IMR-90 (cell line): ENCODE measurements at regions not wholly inside any gene's neighbourhood (a gene's known extent, or its start where the extent isn't known, plus 50 kb on each side); places are given as distances from the start of the nearest gene placed in this dataset.

ENCODE experiments used
- ATAC-seq: fragments of 200-7000 bp; cut with Tn5 transposase; 2 replicates; pipeline ENCODE4 v1.9.1; 2020; ENCODE audit warnings: low read depth, mild to moderate bottlenecking, moderate library complexity
- BruUV-seq: library from RNA; stranded (reverse); fragments of 400-500 nt; replicated peaks from 2 replicates; lab custom pipeline; 2021; lab: Mats Ljungman, UMichigan
- CTCF ChIA-PET: fragments of 300-600 bp; formaldehyde crosslinking; extraction: SDS; loops from one replicate; lab custom pipeline; 2021; ENCODE audit warnings: antibody characterized with exemption; lab: Yijun Ruan, JAX
- POLR2A ChIA-PET: fragments of 300-600 bp; sonication (Branson Sonifier 250); formaldehyde crosslinking; loops from one replicate; lab custom pipeline; 2022; ENCODE audit warnings: antibody characterized with exemption; ENCODE audit not compliant: unreplicated experiment; lab: Charles Lee
- DNase-seq: peaks from one replicate; pipeline ENCODE4 v3.0.0; 2013
- H2AFZ ChIP-seq: replicated peaks from 2 replicates; pipeline ENCODE3; 2013; ENCODE audit warnings: low read length, mild to moderate bottlenecking; ENCODE audit not compliant: poor library complexity
- H2AK5ac ChIP-seq: 2 replicates; pipeline ENCODE4 v1.6.1; 2013; ENCODE audit warnings: low read depth, low read length, inconsistent platforms
- H2AK9ac ChIP-seq: replicated peaks from 2 replicates; pipeline ENCODE3; 2013; ENCODE audit warnings: mild to moderate bottlenecking, low read depth, low read length, moderate library complexity; ENCODE audit not compliant: poor library complexity
- H2BK120ac ChIP-seq: 2 replicates; pipeline ENCODE4 v1.6.1; 2013; ENCODE audit warnings: low read depth, low read length, inconsistent platforms
- H2BK15ac ChIP-seq: 3 replicates; pipeline ENCODE4 v1.6.1; 2013; ENCODE audit warnings: low read depth, low read length, inconsistent platforms
- H2BK20ac ChIP-seq: 2 replicates; pipeline ENCODE4 v1.6.1; 2013; ENCODE audit warnings: low read depth, mild to moderate bottlenecking, inconsistent platforms, low read length, moderate library complexity
- H2BK5ac ChIP-seq: 2 replicates; pipeline ENCODE4 v1.6.1; 2013; ENCODE audit warnings: mild to moderate bottlenecking, low read depth, low read length, inconsistent platforms; ENCODE audit not compliant: poor library complexity, severe bottlenecking
- H3K14ac ChIP-seq: replicated peaks from 2 replicates; pipeline ENCODE4 v1.6.1; 2013; ENCODE audit warnings: low read depth, low read length, inconsistent platforms
- H3K18ac ChIP-seq: 2 replicates; pipeline ENCODE4 v1.6.1; 2013; ENCODE audit warnings: low read depth, low read length, control low read depth
- H3K23ac ChIP-seq: 2 replicates; pipeline ENCODE4 v1.6.1; 2013; ENCODE audit warnings: low read depth, low read length, inconsistent platforms
- H3K27ac ChIP-seq: 2 replicates; pipeline ENCODE4 v1.5.1; 2013; ENCODE audit warnings: mild to moderate bottlenecking, control low read depth, low read length; ENCODE audit not compliant: insufficient read depth
- H3K27me3 ChIP-seq: 2 replicates; pipeline ENCODE4 v1.6.1; 2013; ENCODE audit warnings: low read length; ENCODE audit not compliant: control insufficient read depth, insufficient read depth
- H3K36me3 ChIP-seq: 2 replicates; pipeline ENCODE4 v1.6.1; 2013; ENCODE audit warnings: low read length, mixed read lengths; ENCODE audit not compliant: control insufficient read depth, insufficient read depth
- H3K4ac ChIP-seq: 2 replicates; pipeline ENCODE4 v1.6.1; 2013; ENCODE audit warnings: low read depth, low read length, inconsistent platforms
- H3K4me1 ChIP-seq: 2 replicates; pipeline ENCODE4 v1.6.1; 2013; ENCODE audit warnings: low read length, mixed read lengths; ENCODE audit not compliant: control insufficient read depth, insufficient read depth
- H3K4me2 ChIP-seq: 2 replicates; pipeline ENCODE4 v1.6.1; 2013; ENCODE audit warnings: low read depth, mild to moderate bottlenecking, control low read depth, low read length, moderate library complexity
- H3K4me3 ChIP-seq: 2 replicates; pipeline ENCODE4 v1.5.1; 2013; ENCODE audit warnings: low read depth, mild to moderate bottlenecking, control low read depth, low read length, moderate library complexity; ENCODE audit not compliant: insufficient read depth
- H3K56ac ChIP-seq: 2 replicates; pipeline ENCODE4 v1.6.1; 2013; ENCODE audit warnings: low read length, inconsistent platforms; ENCODE audit not compliant: insufficient read depth; ENCODE audit errors: extremely low read depth
- H3K79me1 ChIP-seq, 2 experiments: 2 replicates each; pipeline ENCODE4 v1.6.1; 2013; ENCODE audit warnings: low read length in 2 of 2, inconsistent platforms in 1 of 2, low read depth in 1 of 2
- H3K9ac ChIP-seq: 2 replicates; pipeline ENCODE4 v1.6.1; 2013; ENCODE audit warnings: low read depth, low read length, control low read depth
- H3K9me1 ChIP-seq: 2 replicates; pipeline ENCODE4 v1.6.1; 2013; ENCODE audit warnings: low read length, inconsistent platforms; ENCODE audit not compliant: insufficient read depth
- H3K9me3 ChIP-seq: 2 replicates; pipeline ENCODE4 v1.6.1; 2013; ENCODE audit warnings: low read length; ENCODE audit not compliant: control insufficient read depth, insufficient read depth
- H4K20me1 ChIP-seq: 2 replicates; pipeline ENCODE4 v1.6.1; 2013; ENCODE audit warnings: low read length, inconsistent platforms; ENCODE audit not compliant: insufficient read depth
- H4K5ac ChIP-seq: 2 replicates; pipeline ENCODE4 v1.6.1; 2013; ENCODE audit warnings: mild to moderate bottlenecking, low read depth, low read length, control low read depth
- H4K8ac ChIP-seq, 2 experiments: 2 replicates each; pipeline ENCODE4 v1.6.1; 2013; ENCODE audit warnings: low read depth in 2 of 2, low read length in 2 of 2, control low read depth in 1 of 2, inconsistent platforms in 1 of 2
- H4K91ac ChIP-seq: 2 replicates; pipeline ENCODE4 v1.6.1; 2013; ENCODE audit warnings: low read depth, low read length, inconsistent platforms; ENCODE audit not compliant: insufficient read depth
- MXI1 ChIP-seq: IDR thresholded peaks from 2 replicates; pipeline ENCODE4 v1.6.1; 2012; ENCODE audit warnings: low read depth, mild to moderate bottlenecking, low read length, moderate library complexity, borderline replicate concordance
- WGBS, 2 experiments: methylation state at CpG; one replicate each; pipeline versions ENCODE4 v1.1.5 to v1.1.7; 2013; ENCODE audit warnings: missing lambda C conversion rate in 2 of 2; ENCODE audit not compliant: insufficient read length in 1 of 2; ENCODE audit errors: extremely low coverage in 2 of 2; 5-methylcytosine and 5-hydroxymethylcytosine counted together
- dilution Hi-C: fragments of 300-500 bp; cut with HindIII; formaldehyde crosslinking; loops from one replicate; pipeline ENCODE4 v1.14.3; 2018; ENCODE audit warnings: low sequenced_read_pairs; ENCODE audit not compliant: unreplicated experiment
- in situ Hi-C: fragments of 300-500 bp; cut with MboI; formaldehyde crosslinking; loops from 3 replicates; pipeline ENCODE4 v1.14.3; 2019; ENCODE audit warnings: low sequenced_read_pairs, inconsistent platforms, mixed read lengths
- intact Hi-C: fragments of 100-400 bp; cut with micrococcal nuclease; formaldehyde crosslinking; loops from 2 replicates; pipeline ENCODE4 v1.10.0; 2022

GRCh38 chr18:68342039-68342659 is 372.8 kb downstream of the TMX3 start:
- Histone ChIP-seq H2BK20ac (no peak overlapping the region), H2BK120ac (no peak overlapping the region), H4K91ac (no peak overlapping the region), H3K79me1 (no peaks in the 10 kb centered on the region), H2AK9ac (no peak overlapping the region), H3K4me3 (no peak overlapping the region), H2BK5ac (no peak overlapping the region), H3K9ac (no peak overlapping the region), H3K4me2 (no peak overlapping the region), H2AK5ac (no peak overlapping the region), H3K56ac (no peak overlapping the region), H3K18ac (no peak overlapping the region), H3K4ac (no peak overlapping the region), H3K4me1 (no peaks in the 10 kb centered on the region), H3K36me3 (no peaks in the 10 kb centered on the region), H2BK15ac (no peak overlapping the region), H3K23ac (no peak overlapping the region), H4K5ac (no peak overlapping the region), H3K27ac (no peak overlapping the region), H3K14ac (no peak overlapping the region), H2AFZ (no peak overlapping the region), H3K27me3 (no peaks in the 10 kb centered on the region), H4K20me1 (no peaks in the 10 kb centered on the region), H3K9me3 (no peaks in the 10 kb centered on the region), H4K8ac (no peak overlapping the region), H3K9me1 (no peaks in the 10 kb centered on the region)
- intact Hi-C loops, result no loop called here
- CTCF ChIA-PET, result no interaction called here
- WGBS, 2 experiments, result no CpG with 5 or more reads among the region's 2 CpGs
- TF ChIP-seq MXI1, result no peak
- no peak for ATAC-seq
- POLR2A ChIA-PET, result no interaction called here
- dilution Hi-C loops, result no loop called here
- in situ Hi-C loops, result no loop called here
- DNase-seq, result no peak
- BruUV-seq, result no TSS peak
